ENCODE measurements at regions not wholly inside any gene's neighbourhood (a gene's known extent, or its start where the extent isn't known, plus 50 kb on each side); places are given as distances from the start of the nearest gene placed in this dataset.

GRCh38 chr4:183563874-183564273 lies 59.0 kb downstream of the ING2 start:
- DNase-seq (ENCODE audit: low read depth): peak; percentile 39

- DNase-seq (ENCODE audit: low read depth): peak; percentile 18
Observed at GRCh38 chr4:183571350-183571941, 66.6 kb downstream of the ING2 start.

GRCh38 chr4:183576701-183577404 lies 72.0 kb downstream of the ING2 start:
- no peak for DNase-seq (ENCODE audit: low read depth)

GRCh38 chr4:183580370-183580769 lies 75.5 kb downstream of the ING2 start:
- DNase-seq (ENCODE audit: low read depth): no peak

DNA sequence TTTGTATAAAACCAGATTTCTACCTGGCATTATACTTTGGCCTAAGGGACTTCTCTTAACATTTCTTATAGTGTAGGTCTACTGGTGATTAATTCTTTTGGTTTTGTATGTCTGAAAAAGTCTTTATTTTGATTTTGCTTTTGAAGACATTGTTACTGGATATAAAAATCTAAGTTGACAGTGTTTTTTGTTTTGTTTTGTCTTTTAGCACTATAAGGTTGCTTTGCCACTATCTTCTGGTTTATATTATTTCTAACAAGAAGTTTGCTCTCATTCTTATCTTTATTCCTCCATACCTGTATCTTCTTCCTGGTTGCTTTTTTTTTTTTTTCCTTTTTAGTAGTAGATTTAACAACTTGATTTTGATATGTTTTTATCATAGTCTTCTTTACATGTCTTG lies 76.0 kb downstream of the ING2 start:
- DNase-seq (ENCODE audit: low read depth): no peak

- no peak for DNase-seq (ENCODE audit: low read depth)
Observed at GRCh38 chr4:183586824-183587223, 72.2 kb downstream of the RWDD4 start.

DNA sequence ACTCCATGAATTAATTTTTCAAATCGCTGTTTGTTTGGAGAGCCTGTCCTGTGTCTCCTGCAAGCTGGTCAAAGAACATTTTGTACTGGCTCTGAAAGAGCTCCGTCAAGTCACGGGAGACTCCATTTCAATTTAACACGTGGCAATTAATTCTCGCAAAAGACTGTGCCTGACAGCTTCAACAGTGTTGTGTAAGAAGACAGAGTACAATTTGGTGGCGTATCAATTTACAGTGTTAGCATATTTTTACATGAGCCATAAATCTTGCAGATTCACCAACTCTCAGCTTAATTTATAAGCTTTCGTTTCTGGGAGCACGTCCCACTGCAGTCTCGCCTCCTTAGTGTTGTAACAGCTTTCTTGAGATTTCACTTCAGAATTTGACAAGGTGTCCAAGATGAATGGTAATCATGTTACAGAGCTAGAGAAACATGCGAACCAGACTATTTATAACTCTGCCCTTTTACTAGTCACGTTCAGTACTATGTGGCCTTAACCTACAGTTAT lies 70.8 kb downstream of the RWDD4 start:
- no peak for DNase-seq (ENCODE audit: low read depth)

DNA sequence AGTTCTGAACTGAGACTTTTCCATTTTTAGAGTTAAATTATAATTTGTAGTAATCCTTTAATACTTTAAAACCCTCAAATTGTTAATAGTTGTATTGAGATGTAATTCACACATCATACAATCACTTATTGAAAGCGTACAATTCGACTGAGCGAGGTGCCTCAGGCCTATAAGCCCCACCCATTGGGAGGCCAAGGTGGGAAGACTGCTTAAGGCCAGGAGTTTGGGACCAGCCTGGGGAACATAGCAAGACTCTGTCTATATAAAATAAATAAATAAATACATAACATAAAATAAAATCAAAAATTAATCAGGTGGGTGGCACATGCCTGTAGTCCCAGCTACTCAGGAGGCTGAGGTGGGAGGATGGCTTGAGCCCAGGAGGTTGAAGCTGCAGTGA lies 70.3 kb downstream of the RWDD4 start:
- no peak for DNase-seq (ENCODE audit: low read depth)

DNA sequence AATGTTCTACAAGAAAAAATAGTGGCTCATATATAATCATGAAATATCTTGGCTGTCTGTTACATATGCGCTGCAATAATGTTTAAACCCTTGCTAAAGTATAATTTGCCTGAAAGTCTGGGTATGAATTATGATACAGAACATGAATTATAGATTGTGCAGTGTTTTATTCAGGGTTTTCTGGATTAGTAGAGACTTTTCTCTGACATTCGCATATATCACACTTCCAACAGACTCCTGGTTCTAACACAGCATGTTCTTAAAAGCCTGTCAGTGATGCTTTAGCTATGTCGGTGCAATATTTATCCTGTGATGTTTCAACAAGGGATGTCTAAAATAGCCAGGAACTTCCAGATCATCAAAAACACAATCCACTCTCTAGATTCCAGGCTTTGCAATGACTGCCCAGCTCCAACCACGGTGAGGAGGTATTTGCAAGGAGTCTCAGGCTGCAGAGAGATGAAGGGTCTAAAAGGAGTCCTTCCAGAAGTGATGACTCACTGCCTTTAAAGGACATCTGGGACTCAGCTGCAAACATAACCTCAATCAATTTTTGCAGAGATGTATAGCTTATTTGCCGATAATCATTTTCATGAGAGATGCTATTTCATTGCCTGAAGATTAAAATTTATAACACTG lies 69.4 kb downstream of the RWDD4 start:
- DNase-seq (ENCODE audit: low read depth): no peak

Data from stromal cell of bone marrow (primary cell).